ENCODE measurements at regions not wholly inside any gene's neighbourhood (a gene's known extent, or its start where the extent isn't known, plus 50 kb on each side); places are given as distances from the start of the nearest gene placed in this dataset.

DNA sequence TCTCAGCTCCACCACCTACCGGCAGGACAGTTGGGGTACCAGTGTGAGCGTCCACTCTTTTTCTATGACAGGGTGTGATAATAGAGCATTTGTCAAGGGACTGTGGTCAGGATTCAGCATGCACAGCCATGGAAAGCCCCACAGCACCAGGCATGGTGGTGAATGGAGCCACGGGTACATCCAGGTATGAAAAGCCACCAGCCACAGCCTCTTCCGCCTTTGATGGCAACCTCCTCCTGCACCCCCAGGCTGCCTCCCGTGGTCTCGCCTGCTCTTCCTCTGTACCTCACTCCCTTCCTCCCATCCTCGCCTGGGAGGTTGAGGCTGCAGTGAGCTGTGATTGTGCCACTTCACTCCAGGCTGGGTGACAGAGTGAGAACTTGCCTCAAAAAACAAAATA is 90.2 kb upstream of the CHST15 start:
- intact Hi-C loops (cut with micrococcal nuclease) (no loop called here), dilution Hi-C loops (cut with HindIII; ENCODE audit: low sequenced_read_pairs, unreplicated experiment) (no loop called here), in situ Hi-C loops (cut with MboI; ENCODE audit: low sequenced_read_pairs) (no loop called here)
- no peaks in the 10 kb centered on the region for H3K27me3 ChIP-seq (ENCODE audit: control insufficient read depth, insufficient read depth, low read length)
- H3K4ac ChIP-seq (ENCODE audit: low read depth, low read length), result no peak overlapping the region
- H3K9ac ChIP-seq (ENCODE audit: low read depth, low read length), result no peak overlapping the region
- no peaks in the 10 kb centered on the region for H3K79me1 ChIP-seq (ENCODE audit: low read depth in 1 of 2, low read length in 2 of 2)
- DNase-seq (no peak), ATAC-seq (ENCODE audit: low read depth) (no peak)
- H3K56ac ChIP-seq (ENCODE audit: extremely low read depth, insufficient read depth, low read length), result no peak overlapping the region
- H4K20me1 ChIP-seq (ENCODE audit: insufficient read depth, low read length), result no peaks in the 10 kb centered on the region
- TF ChIP-seq NFE2L2 (IDR thresholded peaks at IDR 0.05; ENCODE audit: low read depth, low read length), result no peak
- H4K5ac ChIP-seq (ENCODE audit: low read depth, low read length), result no peak overlapping the region
- H4K91ac ChIP-seq (ENCODE audit: insufficient read depth, low read depth, low read length), result no peak overlapping the region
- H3K9me1 ChIP-seq (ENCODE audit: insufficient read depth, low read length), result no peaks in the 10 kb centered on the region
- peaks cover 19% of the 10 kb centered on the region for H3K9me3 ChIP-seq (ENCODE audit: control insufficient read depth, insufficient read depth, low read length)
- no peak overlapping the region for H2BK15ac ChIP-seq (ENCODE audit: low read depth, low read length)
- no peak overlapping the region for H2AFZ ChIP-seq (replicated peaks; ENCODE audit: low read length, poor library complexity)
- no peak overlapping the region for H3K4me3 ChIP-seq (ENCODE audit: insufficient read depth, low read depth, low read length)
- H2BK20ac ChIP-seq (ENCODE audit: low read depth, low read length), result no peak overlapping the region
- H3K4me2 ChIP-seq (ENCODE audit: low read depth, low read length), result no peak overlapping the region
- H2BK5ac ChIP-seq (ENCODE audit: low read depth, low read length, poor library complexity, severe bottlenecking), result no peak overlapping the region
- H3K36me3 ChIP-seq (ENCODE audit: control insufficient read depth, insufficient read depth, low read length), result no peaks in the 10 kb centered on the region
- no CpG with 5 or more reads among the region's 7 CpGs for WGBS, 2 experiments (ENCODE audit: extremely low coverage in 2 of 2, insufficient read length in 1 of 2)
- no peak overlapping the region for H4K8ac ChIP-seq (ENCODE audit: low read depth in 2 of 2, low read length in 2 of 2)
- ChIA-PET CTCF (no interaction called here), POLR2A (ENCODE audit: unreplicated experiment) (no interaction called here)
- no peaks in the 10 kb centered on the region for H3K4me1 ChIP-seq (ENCODE audit: control insufficient read depth, insufficient read depth, low read length)
- H3K23ac ChIP-seq (ENCODE audit: low read depth, low read length), result no peak overlapping the region
- H2AK9ac ChIP-seq (replicated peaks; ENCODE audit: low read depth, low read length, poor library complexity), result no peak overlapping the region
- H2BK120ac ChIP-seq (ENCODE audit: low read depth, low read length), result no peak overlapping the region
- H3K18ac ChIP-seq (ENCODE audit: low read depth, low read length), result no peak overlapping the region
- H3K14ac ChIP-seq (replicated peaks; ENCODE audit: low read depth, low read length), result no peak overlapping the region
- no peak overlapping the region for H2AK5ac ChIP-seq (ENCODE audit: low read depth, low read length)
- H3K27ac ChIP-seq (ENCODE audit: insufficient read depth, low read length), result no peak overlapping the region
- BruUV-seq (replicated peaks), result no TSS peak
